IPS DF 4.7 (cell line): ENCODE measurements at regions not wholly inside any gene's neighbourhood (a gene's known extent, or its start where the extent isn't known, plus 50 kb on each side); places are given as distances from the start of the nearest gene placed in this dataset.
"Not testable (repeated sequence)": the region's sequence is repeated elsewhere in the genome, so short reads cannot be mapped to it uniquely, and the experiment has no call there.

ENCODE experiments used
- DNase-seq: peaks from one replicate; pipeline ENCODE4 v3.0.0-alpha.2; 2013; ENCODE audit warnings: low spot score; ENCODE audit errors: extremely low read depth

- DNase-seq: no peak
Measured at GRCh38 chr10:70987396-70988130, 99.2 kb upstream of the PCBD1 start.

GRCh38 chr10:70990156-70990555 is 101.8 kb upstream of the PCBD1 start:
- not testable (repeated sequence) for DNase-seq

DNA sequence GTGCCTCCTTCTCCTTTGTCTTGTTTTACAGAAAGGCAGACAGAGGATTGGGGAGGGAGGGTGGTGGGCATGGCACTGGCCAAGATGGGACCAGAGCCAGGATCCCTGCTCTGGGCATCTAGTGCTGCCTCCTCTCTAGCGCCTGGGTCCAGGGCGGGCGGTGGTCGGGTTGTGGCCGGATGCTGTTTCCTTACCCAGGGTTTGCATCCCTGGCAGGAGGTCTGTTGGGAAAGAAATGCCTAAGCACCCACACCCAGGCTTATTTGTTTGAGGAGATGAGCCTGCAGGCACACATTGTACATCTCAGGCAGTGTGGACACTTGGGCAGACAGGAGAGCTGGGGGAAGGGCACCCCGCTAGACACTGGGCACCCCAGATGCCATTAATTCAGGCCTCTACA is 102.3 kb upstream of the PCBD1 start:
- DNase-seq: no peak

- DNase-seq: no peak
Measured at GRCh38 chr10:70991140-70992124, 103.1 kb upstream of the PCBD1 start.

- no peak for DNase-seq
Measured at GRCh38 chr10:70992436-70992835, 104.1 kb upstream of the PCBD1 start.

DNA sequence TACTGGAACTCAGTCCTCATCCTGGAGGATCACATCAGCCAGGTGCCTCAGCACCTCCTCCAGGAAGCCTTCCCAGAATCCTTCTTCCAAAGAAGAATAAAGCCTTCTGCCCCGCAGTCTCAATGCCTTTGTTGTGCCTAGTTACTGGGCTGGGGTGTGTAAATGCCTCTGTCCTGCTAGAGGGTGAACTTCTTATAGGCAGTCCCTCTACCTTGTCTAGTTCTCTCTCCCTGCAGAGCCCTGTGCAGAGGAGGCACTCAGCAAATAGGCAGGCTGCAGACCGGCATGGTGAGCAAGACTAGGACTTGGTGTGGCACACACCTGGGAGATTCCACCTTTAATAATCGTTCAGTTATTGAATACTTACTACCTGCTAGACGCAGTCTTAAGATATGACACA is 104.7 kb upstream of the PCBD1 start:
- no peak for DNase-seq

DNA sequence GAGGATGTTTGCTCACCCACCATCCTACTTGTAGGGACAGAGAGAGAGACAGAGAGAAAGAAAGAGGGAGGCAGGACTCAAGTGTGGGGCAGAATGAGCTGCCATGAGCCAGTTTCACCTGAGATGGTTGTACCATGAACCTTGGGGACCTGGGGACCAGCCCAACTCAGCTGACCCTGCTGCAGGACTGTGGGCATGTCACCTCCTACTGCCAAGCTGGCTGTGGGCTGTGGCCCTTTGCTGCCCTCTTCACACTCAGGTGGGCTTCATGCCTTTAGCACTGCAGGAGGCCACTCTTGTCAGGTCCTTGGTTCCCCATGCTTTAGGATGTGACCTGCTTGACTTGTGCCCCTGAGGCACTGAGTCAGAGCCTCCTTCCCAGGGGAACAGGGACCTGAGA is 108.2 kb upstream of the PCBD1 start:
- no peak for DNase-seq

- no peak for DNase-seq
Measured at GRCh38 chr10:70997236-70997635, 108.9 kb upstream of the PCBD1 start.

DNA sequence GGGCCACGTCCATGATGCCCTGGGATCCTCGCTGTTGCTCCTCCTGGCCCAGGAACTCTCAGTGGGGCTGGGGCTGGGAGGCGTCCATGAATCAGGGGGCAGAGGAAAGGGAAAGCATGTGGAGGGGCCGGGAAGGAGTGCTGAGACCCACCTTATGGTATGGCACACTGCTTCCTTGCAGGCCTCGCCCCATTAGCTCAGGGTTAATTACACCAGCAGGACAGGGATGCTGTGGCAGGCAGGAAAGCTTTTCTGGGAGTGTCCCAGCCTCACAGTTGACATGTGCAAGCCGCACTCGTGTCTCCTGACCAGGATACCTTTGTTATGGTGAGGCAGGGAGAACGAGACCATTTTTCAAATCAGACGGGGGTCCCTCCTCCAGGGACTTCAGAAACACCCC is 109.7 kb upstream of the PCBD1 start:
- DNase-seq: no peak

- no peak for DNase-seq
Measured at GRCh38 chr10:71001470-71001869, 113.1 kb upstream of the PCBD1 start.

DNA sequence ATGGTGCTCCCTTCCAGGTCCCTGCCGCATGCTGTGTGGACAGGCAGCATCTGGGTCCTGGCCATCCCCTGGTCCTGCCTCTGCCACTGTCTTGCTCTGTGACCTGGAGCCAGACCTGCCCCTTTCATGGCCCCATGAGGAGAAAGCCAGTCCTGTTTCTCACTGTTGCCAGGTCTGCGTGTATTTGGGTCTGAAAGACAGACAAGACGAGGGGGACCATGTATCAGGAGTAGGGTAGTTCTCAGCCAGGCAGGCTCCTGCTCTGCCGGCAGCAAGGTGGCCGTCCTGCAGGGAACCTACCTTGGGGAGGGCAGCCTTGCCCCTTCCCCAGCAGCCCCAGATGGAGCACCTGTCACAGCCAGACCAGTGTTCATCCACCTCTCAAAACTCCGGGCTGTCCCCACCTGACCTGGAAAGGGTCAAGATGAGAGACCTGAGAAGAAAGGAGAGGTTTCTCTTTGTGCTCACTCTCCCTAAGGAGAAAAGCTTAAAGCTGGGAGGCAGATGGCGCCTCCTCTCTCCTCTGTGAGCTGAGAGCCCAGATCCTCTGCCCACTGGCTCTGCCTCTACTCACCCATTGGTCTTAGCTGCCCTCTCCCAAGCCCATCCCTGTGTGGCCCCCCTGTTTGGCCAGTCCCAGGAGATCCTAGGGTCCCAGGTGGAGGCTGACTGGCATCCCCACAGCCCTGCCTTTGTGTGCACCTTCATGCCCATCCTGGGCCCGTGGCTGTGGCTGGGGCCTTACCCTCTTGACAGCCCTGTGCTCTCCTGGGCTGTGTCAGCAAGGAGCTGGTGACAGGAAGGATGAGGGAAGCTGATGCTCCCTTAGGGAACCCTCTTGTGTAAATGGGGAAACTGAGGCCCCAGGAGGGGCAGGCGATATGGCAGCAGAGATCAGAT is 116.1 kb upstream of the PCBD1 start:
- DNase-seq: no peak

- no peak for DNase-seq
Measured at GRCh38 chr10:71005337-71006305, 117.3 kb upstream of the PCBD1 start.

DNA sequence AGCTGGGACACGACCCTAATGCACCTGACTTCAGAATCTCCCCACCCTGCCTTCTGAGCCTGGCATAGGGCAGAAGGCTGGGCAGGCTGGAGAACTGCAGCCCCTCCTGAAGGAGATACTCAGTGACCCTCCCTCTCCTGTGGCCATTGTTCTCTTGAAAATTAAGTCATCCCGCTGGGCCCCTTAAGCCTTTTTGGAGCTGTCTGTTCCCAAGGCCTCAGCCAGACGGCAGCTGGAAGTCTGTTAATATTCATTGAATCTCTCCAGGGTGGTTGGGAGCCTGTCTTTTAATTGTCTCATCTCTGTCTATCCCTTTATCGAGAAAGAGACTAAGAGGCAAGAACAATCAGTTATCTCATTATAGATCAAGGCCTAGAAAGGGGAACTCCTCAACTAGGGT is 118.1 kb upstream of the PCBD1 start:
- DNase-seq: no peak

DNA sequence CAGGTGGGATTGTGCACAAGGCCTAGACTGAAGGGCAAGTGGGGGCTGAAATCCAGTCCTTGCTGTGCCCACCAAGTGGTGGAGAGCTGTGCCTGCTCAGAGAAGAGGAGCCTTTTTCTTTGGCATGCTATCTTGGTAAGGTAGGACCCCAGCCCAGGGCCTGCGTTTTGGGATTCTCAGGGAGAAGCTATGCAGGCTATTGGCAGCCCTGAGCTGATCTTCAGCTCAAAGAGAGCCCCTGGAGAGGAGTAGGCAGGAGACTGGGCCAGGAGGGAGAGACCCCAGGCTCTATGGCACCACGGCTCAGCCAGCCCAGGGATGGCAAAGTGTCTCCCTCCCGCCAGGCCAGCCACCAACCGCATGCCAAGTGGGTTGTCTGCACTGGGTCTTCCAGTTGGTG is 119.2 kb upstream of the PCBD1 start:
- no peak for DNase-seq

- no peak for DNase-seq
Measured at GRCh38 chr10:71008150-71008549, 119.8 kb upstream of the PCBD1 start.

GRCh38 chr10:71009126-71009525 is 120.8 kb upstream of the PCBD1 start:
- DNase-seq: no peak

GRCh38 chr10:71010730-71011129 is 122.4 kb upstream of the PCBD1 start:
- DNase-seq: no peak

- DNase-seq: no peak
Measured at GRCh38 chr10:71011141-71011540, 122.8 kb upstream of the PCBD1 start.

- DNase-seq: no peak
Measured at GRCh38 chr10:71014021-71014805, 125.8 kb upstream of the PCBD1 start.

DNA sequence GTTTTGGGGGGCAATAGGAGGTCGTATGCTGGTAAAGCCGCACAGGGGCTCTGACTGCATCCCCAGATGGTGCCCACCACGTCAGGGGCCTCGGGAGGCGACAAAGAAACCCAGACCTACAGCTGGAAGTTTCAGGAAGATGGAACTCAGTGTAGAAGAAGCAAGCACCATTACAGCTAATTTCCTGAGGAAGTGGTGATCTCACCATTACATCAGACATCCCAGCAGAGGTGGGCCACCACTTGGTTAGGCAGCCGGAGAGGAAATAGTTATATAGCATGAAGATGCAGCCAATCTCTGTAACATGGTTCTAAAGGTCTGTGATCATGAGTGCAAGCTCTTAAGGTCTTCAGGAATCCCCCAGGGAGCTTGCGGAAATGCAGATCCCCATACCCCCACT is 127.3 kb upstream of the PCBD1 start:
- no peak for DNase-seq
